ENCODE measurements at regions not wholly inside any gene's neighbourhood (a gene's known extent, or its start where the extent isn't known, plus 50 kb on each side); places are given as distances from the start of the nearest gene placed in this dataset.
"Not testable (repeated sequence)": the region's sequence is repeated elsewhere in the genome, so short reads cannot be mapped to it uniquely, and the experiment has no call there.

GRCh38 chr10:61818251-61818650, 83.2 kb upstream of the ARID5B start:
- intact Hi-C loops (cut with DNase I; ENCODE audit: low total_unique reads): not testable (repeated sequence)

GRCh38 chr10:61819208-61819607, 82.3 kb upstream of the ARID5B start:
- Histone ChIP-seq H3K27ac (no peak overlapping the region), H3K4me1 (no peaks in the 10 kb centered on the region), H3K27me3 (no peaks in the 10 kb centered on the region), H3K4me3 (no peak overlapping the region), H3K36me3 (no peaks in the 10 kb centered on the region), H3K9me3 (no peaks in the 10 kb centered on the region)
- intact Hi-C loops (cut with DNase I; ENCODE audit: low total_unique reads): no loop called here
- no peak for DNase-seq (ENCODE audit: low spot score in 2 of 2)
- TF ChIP-seq POLR2A (IDR thresholded peaks at IDR 0.05): no peak

More at GRCh38 chr10:61818251-61818650, 83.2 kb upstream of the ARID5B start:
- H3K9me3 ChIP-seq; H3K27ac ChIP-seq; H3K4me1 ChIP-seq; H3K4me3 ChIP-seq; DNase-seq (ENCODE audit: low spot score in 2 of 2); H3K36me3 ChIP-seq; H3K27me3 ChIP-seq: not testable (repeated sequence)

DNA sequence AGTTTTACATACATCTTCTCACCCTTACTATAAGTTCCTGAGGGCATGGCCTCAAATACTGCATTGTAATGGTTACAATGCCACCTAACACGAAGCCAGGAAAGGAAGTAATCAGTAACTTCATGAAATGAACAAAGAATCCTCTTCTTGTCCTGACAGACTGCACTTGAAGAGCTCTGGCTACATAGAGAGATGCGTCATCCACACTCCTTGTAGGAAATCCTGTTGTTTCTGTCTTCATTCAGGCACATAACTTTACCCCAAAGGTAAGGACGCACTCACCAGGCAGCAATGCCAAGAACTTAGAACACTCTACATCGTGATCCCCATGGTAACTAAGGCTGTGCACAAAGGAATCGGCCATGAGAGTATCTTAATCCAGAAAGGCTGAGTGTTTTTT, 80.3 kb upstream of the ARID5B start:
- TF ChIP-seq POLR2A (IDR thresholded peaks at IDR 0.05) (no peak), POLR2AphosphoS5 (IDR thresholded peaks at IDR 0.05) (no peak), CTCF (IDR thresholded peaks at IDR 0.05) (no peak)
- H3K27ac ChIP-seq: no peak overlapping the region
- no peaks in the 10 kb centered on the region for H3K36me3 ChIP-seq
- intact Hi-C loops (cut with DNase I; ENCODE audit: low total_unique reads): no loop called here
- H3K4me1 ChIP-seq: no peaks in the 10 kb centered on the region
- no peaks in the 10 kb centered on the region for H3K27me3 ChIP-seq
- DNase-seq (ENCODE audit: low spot score in 2 of 2): no peak
- no peak overlapping the region for H3K4me3 ChIP-seq
- H3K9me3 ChIP-seq: no peaks in the 10 kb centered on the region

DNA sequence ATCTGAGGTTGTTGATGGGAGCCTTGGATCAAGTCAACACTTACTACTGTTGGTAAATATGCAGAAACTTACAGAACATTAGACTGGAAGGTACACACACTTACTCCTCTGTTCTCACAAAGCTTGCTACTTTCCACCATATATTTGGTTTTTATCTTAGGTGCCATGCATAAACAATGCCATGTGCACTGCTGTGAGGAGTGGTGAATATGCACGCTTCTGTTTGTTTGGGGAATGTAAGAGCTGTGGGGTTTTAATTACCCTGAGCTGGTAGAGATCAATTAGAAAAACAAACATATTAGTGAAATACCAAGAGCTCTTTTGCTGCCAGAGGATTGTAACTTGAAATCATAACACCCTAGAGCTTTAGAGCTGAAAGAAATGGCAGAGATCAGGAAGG, 79.8 kb upstream of the ARID5B start:
- no peak for DNase-seq (ENCODE audit: low spot score in 2 of 2)
- intact Hi-C loops (cut with DNase I; ENCODE audit: low total_unique reads): no loop called here

GRCh38 chr10:61822096-61822495, 79.4 kb upstream of the ARID5B start:
- Histone ChIP-seq H3K27ac (no peak overlapping the region), H3K27me3 (no peaks in the 10 kb centered on the region), H3K9me3 (no peaks in the 10 kb centered on the region), H3K36me3 (no peaks in the 10 kb centered on the region), H3K4me3 (no peak overlapping the region), H3K4me1 (no peaks in the 10 kb centered on the region)
- TF ChIP-seq CTCF (IDR thresholded peaks at IDR 0.05) (no peak), POLR2A (IDR thresholded peaks at IDR 0.05) (no peak), POLR2AphosphoS5 (IDR thresholded peaks at IDR 0.05) (no peak)
- intact Hi-C loops (cut with DNase I; ENCODE audit: low total_unique reads): no loop called here
- no peak for DNase-seq (ENCODE audit: low spot score in 2 of 2)

More for the DNA sequence above, 79.8 kb upstream of the ARID5B start:
- H3K27me3 ChIP-seq: no peaks in the 10 kb centered on the region
- TF ChIP-seq POLR2AphosphoS5 (IDR thresholded peaks at IDR 0.05): no peak
- TF ChIP-seq POLR2A (IDR thresholded peaks at IDR 0.05): no peak
- H3K9me3 ChIP-seq: no peaks in the 10 kb centered on the region
- no peaks in the 10 kb centered on the region for H3K36me3 ChIP-seq
- H3K4me3 ChIP-seq: no peak overlapping the region
- H3K4me1 ChIP-seq: no peaks in the 10 kb centered on the region
- H3K27ac ChIP-seq: no peak overlapping the region

GRCh38 chr10:61822781-61823230, 78.7 kb upstream of the ARID5B start:
- Histone ChIP-seq H3K27me3 (no peaks in the 10 kb centered on the region), H3K36me3 (no peaks in the 10 kb centered on the region), H3K4me3 (no peak overlapping the region), H3K4me1 (no peaks in the 10 kb centered on the region), H3K27ac (no peak overlapping the region), H3K9me3 (no peaks in the 10 kb centered on the region)
- no peak for DNase-seq (ENCODE audit: low spot score in 2 of 2)
- TF ChIP-seq POLR2AphosphoS5 (IDR thresholded peaks at IDR 0.05): no peak
- TF ChIP-seq CTCF (IDR thresholded peaks at IDR 0.05): no peak
- no peak for TF ChIP-seq POLR2A (IDR thresholded peaks at IDR 0.05)
- intact Hi-C loops (cut with DNase I; ENCODE audit: low total_unique reads): no loop called here

DNA sequence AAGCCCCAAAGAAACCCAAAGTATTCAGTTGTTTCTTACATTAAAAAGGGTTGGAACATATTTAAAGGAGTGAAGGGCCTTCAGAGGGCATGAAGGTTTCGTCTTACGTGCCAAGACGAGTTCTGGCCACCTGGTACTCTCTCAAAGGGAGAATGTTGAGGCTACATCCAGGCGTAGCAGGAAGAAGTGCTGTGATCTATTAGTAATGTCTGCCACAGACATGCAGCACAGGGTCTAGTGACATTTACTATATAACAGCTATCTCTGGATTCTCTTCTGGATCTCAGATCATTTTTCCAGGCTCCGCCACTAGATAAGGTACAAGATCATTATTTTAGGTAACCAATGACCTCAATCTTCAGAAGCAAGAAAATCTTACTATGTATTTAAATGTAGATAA, 76.5 kb upstream of the ARID5B start:
- Histone ChIP-seq H3K4me3 (no peak overlapping the region), H3K4me1 (no peaks in the 10 kb centered on the region), H3K36me3 (no peaks in the 10 kb centered on the region), H3K27ac (no peak overlapping the region), H3K9me3 (no peaks in the 10 kb centered on the region), H3K27me3 (no peaks in the 10 kb centered on the region)
- no peak for TF ChIP-seq CTCF (IDR thresholded peaks at IDR 0.05)
- TF ChIP-seq POLR2A (IDR thresholded peaks at IDR 0.05): no peak
- TF ChIP-seq POLR2AphosphoS5 (IDR thresholded peaks at IDR 0.05): no peak
- intact Hi-C loops (cut with DNase I; ENCODE audit: low total_unique reads): no loop called here
- no peak for DNase-seq (ENCODE audit: low spot score in 2 of 2)

Data from breast epithelium (tissue), 4 donors.